Neural cell (in vitro differentiated cells): ENCODE measurements at regions not wholly inside any gene's neighbourhood (a gene's known extent, or its start where the extent isn't known, plus 50 kb on each side); places are given as distances from the start of the nearest gene placed in this dataset.

Experiments used
- H2AFZ ChIP-seq: fragments of 200-600, 300-800 bp; sonication (generic), shearing (Covaris generic); 2 replicates; pipeline ENCODE4 v1.6.0; 2014; ENCODE audit warnings: low read depth, mild to moderate bottlenecking, antibody characterized with exemption, low read length, moderate library complexity
- H3F3A ChIP-seq: fragments of 200-600 bp; shearing (Covaris generic); 2 replicates; pipeline ENCODE4 v1.6.1; 2016; ENCODE audit warnings: mild to moderate bottlenecking, moderate library complexity, mixed read lengths, antibody characterized with exemption, low read length; ENCODE audit not compliant: insufficient read depth, poor library complexity, severe bottlenecking
- H3K27ac ChIP-seq: fragments of 200-600, 300-800 bp; sonication (generic), shearing (Covaris generic); 2 replicates; pipeline ENCODE4 v1.5.1; 2014; ENCODE audit warnings: mild to moderate bottlenecking, low read length, moderate library complexity
- H3K27me3 ChIP-seq: fragments of 300-800, 200-600 bp; sonication (generic), shearing (Covaris generic); 2 replicates; pipeline ENCODE4 v1.6.0; 2014; ENCODE audit warnings: mild to moderate bottlenecking, low read depth, low read length, moderate library complexity; ENCODE audit not compliant: insufficient read depth
- H3K36me3 ChIP-seq: fragments of 300-800, 200-600 bp; sonication (generic), shearing (Covaris generic); 2 replicates; pipeline ENCODE4 v1.5.1; 2014; ENCODE audit warnings: mild to moderate bottlenecking, antibody characterized with exemption, low read length, moderate library complexity; ENCODE audit not compliant: insufficient read depth
- H3K4me2 ChIP-seq: fragments of 300-800, 200-600 bp; sonication (generic), shearing (Covaris generic); 2 replicates; pipeline ENCODE4 v1.6.0; 2014; ENCODE audit warnings: mild to moderate bottlenecking, low read length
- H3K4me3 ChIP-seq: fragments of 300-800, 200-600 bp; sonication (generic), shearing (Covaris generic); 2 replicates; pipeline ENCODE4 v1.5.1; 2014; ENCODE audit warnings: mild to moderate bottlenecking, low read length, moderate library complexity
- H3K79me2 ChIP-seq: fragments of 200-600 bp; shearing (Covaris generic); replicated peaks from 2 replicates; pipeline ENCODE4 v1.6.0; 2014; ENCODE audit warnings: mild to moderate bottlenecking, low read length, moderate library complexity; ENCODE audit not compliant: insufficient read depth
- H3K9ac ChIP-seq: fragments of 300-800, 200-600 bp; sonication (generic), shearing (Covaris generic); 2 replicates; pipeline ENCODE4 v1.6.1; 2016; ENCODE audit warnings: mild to moderate bottlenecking, low read length, mixed read lengths
- H3K9me2 ChIP-seq: fragments of 200-600 bp; shearing (Covaris generic); 2 replicates; pipeline ENCODE4 v1.6.1; 2016; ENCODE audit warnings: mild to moderate bottlenecking, low read length, mixed read lengths; ENCODE audit not compliant: insufficient read depth
- H3K9me3 ChIP-seq: fragments of 200-600, 300-800 bp; sonication (generic), shearing (Covaris generic); 2 replicates; pipeline ENCODE4 v1.6.1; 2016; ENCODE audit warnings: mild to moderate bottlenecking, mixed run types, low read length, moderate library complexity, mixed read lengths
- H4K20me1 ChIP-seq: fragments of 200-600 bp; shearing (Covaris generic); 2 replicates; pipeline ENCODE4 v1.6.1; 2016; ENCODE audit warnings: mild to moderate bottlenecking, mixed run types; ENCODE audit not compliant: insufficient read depth
- CTCF ChIP-seq: fragments of 450-650 bp; IDR thresholded peaks from 2 replicates; pipeline ENCODE4 v1.5.1; 2014; ENCODE audit warnings: antibody characterized with exemption, mild to moderate bottlenecking, moderate library complexity; ENCODE audit not compliant: poor library complexity, severe bottlenecking
- EP300 ChIP-seq: fragments of 450-650 bp; conservative IDR thresholded peaks from 2 replicates; pipeline ENCODE4 v1.6.1; 2014; ENCODE audit warnings: antibody characterized with exemption, mild to moderate bottlenecking, moderate library complexity; ENCODE audit not compliant: poor library complexity, severe bottlenecking
- EZH2 ChIP-seq: fragments of 200-600, 300-800 bp; shearing (Covaris generic), sonication (generic); IDR thresholded peaks from 2 replicates; pipeline ENCODE4 v1.6.1; 2014; ENCODE audit warnings: antibody characterized with exemption, low read length, borderline replicate concordance, mild to moderate bottlenecking; ENCODE audit not compliant: insufficient read depth, poor library complexity, severe bottlenecking
- MXI1 ChIP-seq: fragments of 450-650 bp; conservative IDR thresholded peaks from 2 replicates; pipeline ENCODE4 v1.6.1; 2014; ENCODE audit warnings: antibody characterized with exemption, mild to moderate bottlenecking; ENCODE audit not compliant: poor library complexity, severe bottlenecking
- POLR2AphosphoS5 ChIP-seq: IDR thresholded peaks from 2 replicates; pipeline ENCODE4 v1.6.1; 2012
- RAD21 ChIP-seq: fragments of 450-650 bp; conservative IDR thresholded peaks from 2 replicates; pipeline ENCODE4 v1.6.1; 2014; ENCODE audit warnings: antibody characterized with exemption, mild to moderate bottlenecking, moderate library complexity
- REST ChIP-seq: IDR thresholded peaks from 2 replicates; pipeline ENCODE4 v1.6.1; 2012; ENCODE audit warnings: borderline replicate concordance
- SMC3 ChIP-seq: fragments of 450-650 bp; conservative IDR thresholded peaks from 2 replicates; pipeline ENCODE4 v1.6.1; 2014; ENCODE audit warnings: antibody characterized with exemption, mild to moderate bottlenecking, moderate library complexity; ENCODE audit not compliant: poor library complexity
- TAF1 ChIP-seq: IDR thresholded peaks from 2 replicates; pipeline ENCODE4 v1.6.1; 2012; ENCODE audit warnings: low read depth

GRCh38 chr13:22489771-22490170 lies 691.0 kb upstream of the SGCG start:
- Histone ChIP-seq H3K36me3 (no peaks in the 10 kb centered on the region), H3K4me3 (no peak overlapping the region), H3F3A (no peaks in the 10 kb centered on the region), H4K20me1 (no peaks in the 10 kb centered on the region), H3K4me2 (no peak overlapping the region), H3K9me3 (no peaks in the 10 kb centered on the region), H3K27ac (no peak overlapping the region), H3K9ac (no peak overlapping the region), H3K9me2 (no peaks in the 10 kb centered on the region), H2AFZ (no peak overlapping the region), H3K79me2 (no peaks in the 10 kb centered on the region), H3K27me3 (no peaks in the 10 kb centered on the region)
- TF ChIP-seq EP300, result no peak
- no peak for TF ChIP-seq MXI1
- TF ChIP-seq REST, result no peak
- TF ChIP-seq POLR2AphosphoS5, result no peak
- TF ChIP-seq EZH2, result no peak
- TF ChIP-seq TAF1, result no peak
- no peak for TF ChIP-seq RAD21
- TF ChIP-seq SMC3, result no peak
- TF ChIP-seq CTCF, result no peak

- Histone ChIP-seq H3K4me2 (no peak overlapping the region), H3K27me3 (no peaks in the 10 kb centered on the region), H3K36me3 (no peaks in the 10 kb centered on the region), H3K9me3 (no peaks in the 10 kb centered on the region), H3K9me2 (no peaks in the 10 kb centered on the region), H3K79me2 (no peaks in the 10 kb centered on the region), H4K20me1 (no peaks in the 10 kb centered on the region), H3K27ac (no peak overlapping the region), H3F3A (no peaks in the 10 kb centered on the region), H3K9ac (no peak overlapping the region), H3K4me3 (no peak overlapping the region), H2AFZ (no peak overlapping the region)
- TF ChIP-seq POLR2AphosphoS5, result no peak
- TF ChIP-seq EP300, result no peak
- TF ChIP-seq SMC3, result no peak
- TF ChIP-seq TAF1, result no peak
- TF ChIP-seq MXI1, result no peak
- TF ChIP-seq CTCF, result no peak
- TF ChIP-seq EZH2, result no peak
- no peak for TF ChIP-seq RAD21
Measured at GRCh38 chr13:22495819-22496218, 685.0 kb upstream of the SGCG start.
